IPS-18a (cell line): ENCODE measurements at regions not wholly inside any gene's neighbourhood (a gene's known extent, or its start where the extent isn't known, plus 50 kb on each side); places are given as distances from the start of the nearest gene placed in this dataset.
"Not testable (repeated sequence)": the region's sequence is repeated elsewhere in the genome, so short reads cannot be mapped to it uniquely, and the experiment has no call there.

ENCODE experiments used
- H3K27ac ChIP-seq: one replicate; pipeline ENCODE4 v1.5.1; 2013; ENCODE audit warnings: low read length
- H3K27me3 ChIP-seq: one replicate; pipeline ENCODE4 v1.6.1; 2013; ENCODE audit warnings: mild to moderate bottlenecking, low read length; ENCODE audit not compliant: control insufficient read depth, insufficient read depth
- H3K36me3 ChIP-seq: one replicate; pipeline ENCODE4 v1.6.1; 2013; ENCODE audit warnings: low read depth, low read length; ENCODE audit not compliant: control insufficient read depth
- H3K4me1 ChIP-seq: one replicate; pipeline ENCODE4 v1.6.1; 2013; ENCODE audit warnings: low read depth, low read length; ENCODE audit not compliant: control insufficient read depth
- H3K4me3 ChIP-seq: one replicate; pipeline ENCODE4 v1.5.1; 2013; ENCODE audit warnings: low read length
- H3K9ac ChIP-seq: one replicate; pipeline ENCODE4 v1.6.1; 2013; ENCODE audit warnings: mild to moderate bottlenecking, low read length, moderate library complexity
- H3K9me3 ChIP-seq: one replicate; pipeline ENCODE4 v1.6.1; 2013; ENCODE audit warnings: low read depth, low read length; ENCODE audit not compliant: control insufficient read depth

DNA sequence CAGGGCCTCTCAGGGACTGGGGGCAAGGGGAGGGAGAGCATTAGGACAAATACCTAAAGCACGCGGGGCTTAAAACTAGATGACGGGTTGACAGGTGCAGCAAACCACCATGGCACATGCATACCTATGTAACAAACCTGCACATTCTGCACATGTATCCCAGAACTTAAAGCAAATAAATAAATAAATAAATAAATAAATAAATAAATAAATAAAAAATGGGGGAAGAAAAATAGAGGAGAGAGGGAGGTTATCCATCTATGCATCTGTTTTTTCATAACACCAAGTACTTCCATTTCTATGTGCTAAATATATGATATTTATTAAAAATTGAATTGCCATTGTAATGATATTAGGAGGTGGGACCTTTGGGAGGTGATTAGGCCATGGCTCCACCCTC lies 539.5 kb downstream of the TRIML1 start:
- H3K4me1 ChIP-seq, H3K27ac ChIP-seq, H3K4me3 ChIP-seq, H3K36me3 ChIP-seq, H3K27me3 ChIP-seq, H3K9me3 ChIP-seq, H3K9ac ChIP-seq: not testable (repeated sequence)

DNA sequence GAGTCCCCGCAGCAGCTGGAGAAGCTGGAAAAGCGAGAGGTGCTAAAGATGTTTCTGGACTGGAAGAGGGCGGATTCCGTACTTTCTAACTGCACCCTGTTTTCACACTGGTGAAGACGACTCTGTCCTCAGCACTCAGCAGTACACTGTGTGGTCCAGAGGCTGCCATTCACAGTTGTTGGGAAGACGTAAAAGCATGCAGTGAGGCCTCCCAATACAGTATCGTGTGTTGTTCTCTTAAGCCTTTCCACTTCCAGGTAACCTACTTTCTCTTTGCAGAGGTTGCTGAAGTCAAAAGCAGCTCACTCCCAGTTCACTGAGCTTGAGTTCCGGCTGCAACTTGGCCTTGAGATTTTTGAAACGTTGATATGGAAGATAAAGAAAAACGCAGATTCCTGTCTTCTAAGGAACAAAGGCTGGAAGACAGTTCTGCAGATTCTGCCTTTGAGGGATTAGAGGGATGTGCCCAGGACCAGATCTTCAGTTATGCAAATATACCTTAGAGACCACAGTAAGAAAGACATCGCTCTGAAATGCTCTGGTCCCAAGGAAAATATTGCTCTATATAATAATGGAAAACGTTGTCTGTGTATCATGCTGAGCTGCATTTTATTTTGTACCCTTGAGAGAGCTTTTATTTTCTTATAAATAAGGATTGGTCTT lies 540.9 kb downstream of the TRIML1 start:
- Histone ChIP-seq H3K27me3 (no peaks in the 10 kb centered on the region), H3K36me3 (no peaks in the 10 kb centered on the region), H3K27ac (no peak overlapping the region), H3K4me3 (no peak overlapping the region), H3K9ac (no peak overlapping the region), H3K4me1 (no peaks in the 10 kb centered on the region), H3K9me3 (no peaks in the 10 kb centered on the region)

DNA sequence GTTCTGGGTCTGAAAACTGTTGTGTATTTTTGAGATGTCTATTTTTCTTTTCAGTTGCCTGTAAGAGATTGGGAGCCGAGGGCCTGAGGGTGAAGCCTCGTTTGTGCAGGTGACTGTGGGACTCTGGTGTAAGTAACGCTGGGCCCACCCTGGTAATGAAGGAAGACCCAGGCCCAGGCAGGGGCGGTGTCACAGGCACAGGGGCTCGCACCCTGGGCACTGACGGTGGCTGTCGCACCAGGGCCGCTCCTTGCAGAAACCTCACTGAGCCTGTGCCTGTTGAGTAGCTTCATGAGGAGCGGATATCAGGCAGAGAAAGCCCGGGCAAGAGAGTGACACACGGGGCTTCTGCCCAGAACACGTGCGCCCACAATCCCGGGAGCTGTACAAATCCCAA lies 541.4 kb downstream of the TRIML1 start:
- Histone ChIP-seq H3K4me3 (no peak overlapping the region), H3K9me3 (no peaks in the 10 kb centered on the region), H3K9ac (no peak overlapping the region), H3K27ac (no peak overlapping the region), H3K4me1 (no peaks in the 10 kb centered on the region), H3K27me3 (no peaks in the 10 kb centered on the region), H3K36me3 (no peaks in the 10 kb centered on the region)

DNA sequence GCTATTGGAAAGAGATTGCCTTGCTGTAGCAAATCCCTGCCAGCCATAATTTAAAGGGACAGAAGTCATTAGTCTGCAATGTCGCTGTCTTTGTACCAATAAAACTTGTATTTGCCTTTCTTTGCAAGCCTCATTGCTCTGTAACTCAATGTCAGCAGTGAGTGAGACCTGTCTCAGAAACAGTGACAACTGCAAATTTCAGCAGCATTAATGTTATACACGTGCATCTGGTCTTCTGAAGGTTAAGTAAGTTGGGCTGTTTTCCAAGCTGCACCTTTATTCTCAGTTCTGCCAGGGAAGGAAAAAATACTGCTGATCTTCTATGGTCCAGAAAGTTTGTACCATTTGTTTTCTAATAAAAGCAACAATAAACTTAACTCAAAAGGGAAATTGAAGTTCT lies 543.1 kb downstream of the TRIML1 start:
- H3K4me1 ChIP-seq, result no peaks in the 10 kb centered on the region
- no peak overlapping the region for H3K4me3 ChIP-seq
- H3K36me3 ChIP-seq, result no peaks in the 10 kb centered on the region
- no peak overlapping the region for H3K27ac ChIP-seq
- no peaks in the 10 kb centered on the region for H3K9me3 ChIP-seq
- H3K27me3 ChIP-seq, result no peaks in the 10 kb centered on the region
- no peak overlapping the region for H3K9ac ChIP-seq

DNA sequence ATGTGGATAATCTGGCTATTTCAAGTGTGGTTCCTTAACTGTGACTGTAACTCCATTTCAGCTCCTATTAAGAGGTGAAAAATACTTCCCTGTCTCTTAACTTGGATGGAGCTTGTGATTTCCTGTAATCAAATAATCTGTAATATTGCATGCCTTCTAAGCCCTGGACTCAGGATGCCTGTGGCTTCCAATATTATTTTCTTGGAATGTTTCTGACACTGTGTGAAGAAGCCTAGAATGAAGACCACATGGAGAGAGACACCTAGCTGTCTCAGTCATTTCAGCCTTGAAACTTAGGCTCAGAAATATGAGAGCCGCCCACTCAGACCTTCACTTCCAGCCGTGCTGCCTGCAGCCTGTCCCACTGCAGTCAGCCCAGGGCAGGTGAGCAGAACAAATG lies 544.3 kb downstream of the TRIML1 start:
- H3K9ac ChIP-seq, result no peak overlapping the region
- no peak overlapping the region for H3K4me3 ChIP-seq
- H3K27me3 ChIP-seq, result no peaks in the 10 kb centered on the region
- H3K4me1 ChIP-seq, result no peaks in the 10 kb centered on the region
- no peaks in the 10 kb centered on the region for H3K9me3 ChIP-seq
- no peak overlapping the region for H3K27ac ChIP-seq
- H3K36me3 ChIP-seq, result no peaks in the 10 kb centered on the region

DNA sequence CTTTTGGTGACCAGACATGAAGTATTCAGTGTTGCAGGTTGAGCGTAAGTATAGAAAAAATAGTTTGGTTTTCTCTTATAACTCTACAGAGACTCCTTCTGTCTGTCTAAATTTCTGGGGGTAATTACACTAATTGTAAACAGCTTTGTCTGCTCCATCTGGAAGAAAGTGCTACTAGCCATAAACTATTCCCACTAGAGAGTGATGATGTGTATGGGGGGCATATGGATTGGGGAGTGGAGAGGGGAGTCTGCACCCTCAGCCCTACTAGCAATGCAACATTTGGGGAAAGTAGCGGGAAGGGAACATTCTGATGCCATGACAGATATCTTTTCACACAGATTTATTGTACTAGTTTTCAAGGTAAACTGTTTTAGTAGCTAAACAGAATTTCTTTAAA lies 549.7 kb downstream of the TRIML1 start:
- Histone ChIP-seq H3K4me1 (no peaks in the 10 kb centered on the region), H3K9ac (no peak overlapping the region), H3K4me3 (no peak overlapping the region), H3K27ac (no peak overlapping the region), H3K36me3 (no peaks in the 10 kb centered on the region), H3K9me3 (no peaks in the 10 kb centered on the region), H3K27me3 (no peaks in the 10 kb centered on the region)

DNA sequence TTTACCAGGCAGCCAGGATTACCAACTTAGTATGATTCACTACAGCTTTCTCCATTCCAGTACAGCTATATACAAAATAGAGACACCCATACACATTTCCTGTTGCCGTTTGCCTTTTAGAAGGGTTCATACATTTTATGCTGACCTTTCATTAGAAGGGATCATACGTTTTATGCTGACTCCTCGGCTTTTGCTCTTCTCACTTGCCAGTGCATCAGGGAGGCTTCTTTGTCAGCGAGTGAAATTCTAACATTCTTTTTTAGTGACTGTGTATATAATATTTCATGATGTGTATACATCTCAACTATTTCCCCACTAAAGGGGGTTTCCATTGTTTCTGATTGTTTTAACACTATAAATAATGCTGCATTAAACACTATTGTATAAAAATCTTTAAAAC lies 552.6 kb downstream of the TRIML1 start:
- Histone ChIP-seq H3K36me3 (no peaks in the 10 kb centered on the region), H3K27ac (no peak overlapping the region), H3K9me3 (no peaks in the 10 kb centered on the region), H3K4me3 (no peak overlapping the region), H3K4me1 (no peaks in the 10 kb centered on the region), H3K9ac (no peak overlapping the region), H3K27me3 (no peaks in the 10 kb centered on the region)

DNA sequence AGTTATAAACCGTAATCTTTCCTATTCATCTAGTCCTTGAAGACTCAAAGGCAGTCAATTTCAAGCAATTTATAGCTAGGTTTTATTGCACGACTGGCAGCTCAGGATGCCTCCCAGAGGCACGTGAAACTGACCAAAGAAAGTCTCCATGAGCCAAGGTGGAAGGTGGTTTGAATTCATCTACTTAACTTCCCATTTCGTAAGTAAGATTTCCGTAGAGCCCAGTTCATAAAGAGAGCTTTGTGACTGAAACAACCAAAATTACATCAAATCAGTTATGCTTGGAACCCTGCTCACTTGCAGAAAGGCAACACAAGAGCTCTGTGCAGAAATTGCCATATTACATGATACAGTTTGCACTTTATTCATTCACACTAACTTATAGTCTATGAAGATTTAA lies 556.0 kb downstream of the TRIML1 start:
- H3K9me3 ChIP-seq, result no peaks in the 10 kb centered on the region
- no peaks in the 10 kb centered on the region for H3K4me1 ChIP-seq
- no peaks in the 10 kb centered on the region for H3K36me3 ChIP-seq
- H3K9ac ChIP-seq, result no peak overlapping the region
- H3K27ac ChIP-seq, result no peak overlapping the region
- H3K27me3 ChIP-seq, result no peaks in the 10 kb centered on the region
- H3K4me3 ChIP-seq, result no peak overlapping the region

DNA sequence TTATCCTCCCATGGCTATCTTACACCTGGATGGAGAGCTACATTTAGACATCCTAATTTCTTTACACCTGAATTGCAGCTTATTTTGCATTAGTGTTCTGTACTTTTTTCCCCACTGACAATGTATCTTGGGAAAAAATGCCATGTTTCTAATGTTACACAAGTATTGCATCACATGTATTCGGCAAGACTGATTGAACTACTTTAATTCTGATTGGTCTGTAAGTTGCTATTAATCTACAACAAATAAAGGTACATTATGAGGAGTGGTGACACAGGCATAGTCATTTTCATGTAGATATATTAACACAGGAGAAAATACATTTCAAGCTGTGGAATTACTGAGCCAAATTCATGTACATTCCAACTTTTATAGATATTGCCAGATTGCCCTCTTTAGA lies 558.0 kb downstream of the TRIML1 start:
- no peaks in the 10 kb centered on the region for H3K4me1 ChIP-seq
- H3K9ac ChIP-seq, result no peak overlapping the region
- H3K27ac ChIP-seq, result no peak overlapping the region
- no peaks in the 10 kb centered on the region for H3K27me3 ChIP-seq
- no peaks in the 10 kb centered on the region for H3K36me3 ChIP-seq
- no peaks in the 10 kb centered on the region for H3K9me3 ChIP-seq
- no peak overlapping the region for H3K4me3 ChIP-seq

DNA sequence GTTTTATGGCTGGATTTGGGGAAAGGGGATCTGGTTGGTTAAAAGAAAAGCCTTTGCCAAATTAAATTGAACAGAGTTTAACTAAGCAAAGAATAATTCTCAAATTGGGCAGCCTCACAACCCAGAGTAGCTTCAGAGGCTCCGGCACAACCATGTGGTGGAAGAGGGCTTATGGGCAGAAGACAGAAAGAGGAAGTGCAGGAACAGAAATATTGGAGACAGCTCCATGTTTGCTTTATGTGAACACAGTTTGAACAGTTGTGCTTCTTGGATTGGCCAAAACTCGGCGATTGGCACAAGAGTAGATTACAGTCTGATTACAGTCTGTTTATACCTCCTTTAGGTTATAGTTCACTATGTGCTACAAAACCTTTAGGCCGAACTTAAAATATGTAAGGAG lies 562.7 kb downstream of the TRIML1 start:
- Histone ChIP-seq H3K9me3 (no peaks in the 10 kb centered on the region), H3K4me1 (no peaks in the 10 kb centered on the region), H3K36me3 (no peaks in the 10 kb centered on the region), H3K27me3 (no peaks in the 10 kb centered on the region), H3K9ac (no peak overlapping the region), H3K4me3 (no peak overlapping the region), H3K27ac (no peak overlapping the region)

DNA sequence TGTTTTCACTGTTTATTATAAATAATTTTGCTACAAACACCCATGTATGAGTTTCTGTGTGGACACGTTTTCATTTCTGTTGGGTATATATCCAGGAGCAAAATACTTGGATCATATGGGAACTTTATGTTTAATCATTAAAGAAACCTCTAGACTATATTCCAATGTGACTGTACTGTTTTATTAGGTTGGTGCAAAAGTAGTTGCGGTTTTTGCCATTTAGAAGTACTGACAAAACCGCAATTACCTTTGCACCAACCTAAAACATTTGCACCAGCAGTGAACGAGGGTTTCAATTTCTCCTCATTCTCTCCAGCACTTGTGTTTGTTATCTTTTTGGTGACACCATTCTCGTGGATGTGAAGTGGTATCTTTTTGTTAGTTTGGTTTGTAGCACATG lies 565.0 kb downstream of the TRIML1 start:
- Histone ChIP-seq H3K4me3 (no peak overlapping the region), H3K4me1 (no peaks in the 10 kb centered on the region), H3K9me3 (no peaks in the 10 kb centered on the region), H3K9ac (no peak overlapping the region), H3K27ac (no peak overlapping the region), H3K27me3 (no peaks in the 10 kb centered on the region), H3K36me3 (no peaks in the 10 kb centered on the region)

DNA sequence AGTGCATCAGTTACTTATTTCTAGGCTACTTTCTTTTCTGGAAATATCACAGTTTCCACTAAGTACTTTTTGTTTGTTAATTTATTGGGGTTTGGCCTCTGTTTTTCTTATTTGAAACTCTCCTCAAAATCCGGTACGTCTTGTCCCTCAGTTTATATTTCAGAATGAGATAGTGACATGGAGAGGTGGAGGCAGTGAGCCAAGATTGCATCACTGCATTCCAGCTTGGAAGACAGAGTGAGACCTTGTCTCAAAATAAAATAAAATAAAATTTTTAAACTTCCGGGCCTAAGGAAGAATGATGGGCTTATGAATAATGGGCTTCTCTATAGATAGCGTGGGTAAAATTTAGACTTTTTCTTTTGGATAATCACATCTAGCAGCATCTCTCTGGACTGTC lies 567.8 kb downstream of the TRIML1 start:
- Histone ChIP-seq H3K27ac (no peak overlapping the region), H3K27me3 (no peaks in the 10 kb centered on the region), H3K4me1 (no peaks in the 10 kb centered on the region), H3K4me3 (no peak overlapping the region), H3K9ac (no peak overlapping the region), H3K36me3 (no peaks in the 10 kb centered on the region), H3K9me3 (no peaks in the 10 kb centered on the region)
